HG03045 (cell line): ENCODE measurements at regions not wholly inside any gene's neighbourhood (a gene's known extent, or its start where the extent isn't known, plus 50 kb on each side); places are given as distances from the start of the nearest gene placed in this dataset.

Source experiments
- ATAC-seq: cut with Tn5 transposase; IDR thresholded peaks from one replicate; pipeline ENCODE4 v1.9.1; 2021; ENCODE audit warnings: mild to moderate bottlenecking, moderate library complexity; ENCODE audit not compliant: unreplicated experiment

DNA sequence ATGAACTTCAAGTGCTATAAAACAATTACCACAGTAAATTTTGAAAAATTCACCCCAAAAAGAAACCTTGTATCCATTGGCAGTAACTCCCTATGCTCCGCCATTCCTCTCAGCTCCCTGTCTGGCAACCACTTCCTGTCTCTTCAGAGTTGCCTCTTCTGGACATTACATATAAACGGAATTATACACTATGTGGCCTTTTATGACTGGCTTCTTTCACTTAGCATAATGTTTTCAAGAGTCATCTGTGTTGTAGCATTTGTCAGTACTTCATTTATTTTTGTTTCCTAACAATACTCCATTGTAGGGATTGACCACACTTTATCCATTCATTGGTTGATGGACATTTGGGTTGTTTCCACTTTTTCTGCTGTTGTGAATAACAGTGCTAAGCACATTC is 50.1 kb downstream of the CEP43 start:
- no peak for ATAC-seq

DNA sequence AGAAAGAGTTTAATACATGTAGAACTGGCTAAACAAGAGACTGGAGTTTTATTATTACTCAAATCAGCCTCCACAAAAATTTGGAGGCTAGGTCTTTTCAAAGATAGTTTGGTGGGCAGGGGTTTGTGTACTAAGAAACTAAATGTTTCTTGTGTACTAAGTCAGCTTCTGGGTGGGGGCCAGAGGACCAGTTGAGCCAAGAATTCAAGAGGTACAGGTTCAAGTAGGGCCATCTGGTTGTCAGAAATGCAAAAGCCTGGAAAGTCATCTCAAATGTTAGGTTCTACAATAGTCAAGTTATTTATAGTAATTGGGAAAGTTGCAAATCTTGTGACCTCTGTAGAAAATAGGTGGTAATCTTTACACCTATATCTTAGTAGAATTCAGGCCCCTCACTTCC is 51.7 kb downstream of the CEP43 start:
- no peak for ATAC-seq

DNA sequence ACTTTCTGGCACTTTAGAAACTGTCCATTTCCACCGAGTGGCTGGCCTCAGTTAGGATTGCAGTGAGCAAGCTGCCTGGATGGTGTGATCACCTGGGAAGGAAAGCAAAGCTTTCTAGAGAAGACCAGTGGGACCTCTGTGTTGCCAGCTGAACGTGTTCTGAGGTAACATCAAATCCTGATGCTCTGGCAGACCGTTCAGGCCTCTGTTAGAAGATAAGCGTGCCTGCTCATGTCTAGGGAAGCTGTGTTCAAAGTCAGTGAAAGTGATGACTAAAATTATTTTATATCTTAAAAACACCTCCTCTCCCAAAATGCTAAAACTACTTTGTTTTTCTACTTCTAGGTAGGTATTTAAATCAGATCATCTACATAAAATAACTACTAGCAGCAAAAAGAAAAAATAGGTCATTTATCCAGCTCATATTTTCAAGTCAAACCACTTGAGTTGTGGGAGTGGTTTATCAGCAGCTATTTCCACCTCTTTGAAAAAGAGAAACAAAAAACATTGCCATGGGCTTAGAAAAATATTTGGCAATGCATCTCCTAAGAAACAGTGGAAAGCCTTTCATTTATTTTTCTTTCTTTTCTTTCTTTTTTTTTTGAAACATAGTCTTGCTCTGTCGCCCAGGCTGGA is 54.8 kb downstream of the CEP43 start:
- no peak for ATAC-seq

DNA sequence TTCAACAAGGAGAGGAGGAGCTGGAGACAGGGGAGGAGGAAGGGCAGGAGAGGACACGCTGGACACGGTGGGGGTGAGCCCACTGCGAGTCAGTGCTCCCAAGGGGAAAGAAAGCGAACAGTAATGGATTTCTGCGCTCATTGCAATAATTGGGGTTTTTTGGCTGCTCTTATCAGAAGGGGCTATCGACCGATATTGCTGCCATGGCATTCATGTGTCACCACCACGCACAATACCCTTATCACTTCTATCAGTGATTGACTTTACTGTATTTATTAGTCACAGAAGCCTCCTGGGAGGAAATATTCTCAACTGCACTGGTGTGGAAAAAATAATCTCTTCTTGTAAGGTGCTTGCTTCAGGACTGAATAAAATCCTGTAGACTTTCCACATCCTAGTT is 55.8 kb downstream of the CEP43 start:
- no peak for ATAC-seq

DNA sequence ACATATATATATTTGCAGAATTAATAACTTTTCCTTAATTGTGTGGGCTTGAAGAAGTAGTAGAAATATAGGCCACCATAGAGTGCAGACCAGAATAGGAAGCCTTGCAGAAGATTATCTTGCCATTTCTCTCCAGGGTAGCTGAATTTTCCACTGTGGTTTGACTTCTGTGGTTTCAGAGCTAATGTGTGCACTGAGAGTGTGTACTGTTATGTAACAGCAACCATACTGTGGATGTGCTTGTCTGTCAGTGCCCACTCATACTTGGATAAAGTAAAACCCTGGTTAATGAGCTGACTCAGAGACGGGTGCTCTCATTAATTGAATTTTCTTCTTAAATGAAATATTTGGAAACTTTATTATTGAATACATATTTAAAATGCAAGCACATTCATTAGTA is 57.2 kb downstream of the CEP43 start:
- peak; percentile 80 for ATAC-seq

DNA sequence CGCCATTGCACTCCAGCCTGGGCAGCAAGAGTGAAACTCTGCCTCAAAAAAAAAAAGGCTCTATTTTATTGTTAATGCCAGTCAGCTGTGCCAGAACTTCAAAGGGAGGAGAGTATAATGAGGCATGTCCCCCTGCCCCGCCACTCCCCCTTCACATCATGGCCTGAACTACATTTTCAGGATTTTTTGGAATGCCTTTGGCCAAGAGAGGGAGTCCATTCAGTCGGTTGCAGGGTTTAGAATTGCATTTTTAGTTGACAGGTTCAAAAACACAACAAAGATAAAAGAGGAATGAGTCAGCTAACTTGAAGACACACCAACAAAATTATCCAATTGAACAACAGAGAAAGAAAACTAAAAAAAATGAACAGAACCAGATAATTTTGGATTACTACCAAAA is 59.1 kb downstream of the CEP43 start:
- ATAC-seq: no peak
